Keratinocyte (primary cell): ENCODE measurements at regions not wholly inside any gene's neighbourhood (a gene's known extent, or its start where the extent isn't known, plus 50 kb on each side); places are given as distances from the start of the nearest gene placed in this dataset.

Source experiments
- DNase-seq: peaks from one replicate; pipeline ENCODE4 v3.0.0-alpha.2; 2011; ENCODE audit warnings: low read depth, missing footprints, low spot score
- FAIRE-seq: peaks from 2 replicates; lab custom pipeline; 2011; peaks lifted over from hg19 to GRCh38; lab: Jason Lieb, UNC
- H2AFZ ChIP-seq: 2 replicates; pipeline ENCODE4 v1.6.0; 2012; ENCODE audit warnings: low read length, control low read depth, inconsistent platforms; ENCODE audit not compliant: control insufficient read depth
- H3K27ac ChIP-seq: 2 replicates; pipeline ENCODE4 v1.5.1; 2011; ENCODE audit warnings: low read length; ENCODE audit not compliant: control insufficient read depth, insufficient read depth
- H3K27me3 ChIP-seq: 3 replicates; pipeline ENCODE4 v1.6.0; 2011; ENCODE audit warnings: low read length; ENCODE audit not compliant: control insufficient read depth, insufficient read depth; ENCODE audit errors: extremely low read depth
- H3K36me3 ChIP-seq, 2 experiments: 2 replicates in 1 of 2; 3 replicates in 1 of 2; pipeline ENCODE4 v1.5.1; 2011; ENCODE audit warnings: low read length in 2 of 2, mild to moderate bottlenecking in 1 of 2; ENCODE audit not compliant: control insufficient read depth in 2 of 2, insufficient read depth in 2 of 2; ENCODE audit errors: extremely low read depth in 1 of 2
- H3K4me1 ChIP-seq: 3 replicates; pipeline ENCODE4 v1.5.1; 2011; ENCODE audit warnings: low read length; ENCODE audit not compliant: control insufficient read depth, insufficient read depth; ENCODE audit errors: extremely low read depth
- H3K4me2 ChIP-seq: 3 replicates; pipeline ENCODE4 v1.6.0; 2011; ENCODE audit warnings: low read depth, low read length; ENCODE audit not compliant: control insufficient read depth, insufficient read depth; ENCODE audit errors: extremely low read depth
- H3K4me3 ChIP-seq, 3 experiments: fragments of 200-600 bp in 1 of 3; sonication (generic) in 1 of 3; 2 replicates in 2 of 3; 3 replicates in 1 of 3; pipeline ENCODE4 v1.5.1; 2011 to 2016; ENCODE audit warnings: low read length in 3 of 3, mild to moderate bottlenecking in 3 of 3, control low read depth in 2 of 3, inconsistent platforms in 1 of 3, low read depth in 1 of 3, mixed read lengths in 1 of 3, mixed run types in 1 of 3, moderate library complexity in 1 of 3; ENCODE audit not compliant: control insufficient read depth in 2 of 3, insufficient read depth in 2 of 3; ENCODE audit errors: extremely low read depth in 1 of 3
- H3K79me2 ChIP-seq: 2 replicates; pipeline ENCODE4 v1.6.0; 2012; ENCODE audit warnings: low read length; ENCODE audit not compliant: control insufficient read depth, insufficient read depth
- H3K9ac ChIP-seq: 3 replicates; pipeline ENCODE4 v1.6.0; 2011; ENCODE audit warnings: low read length; ENCODE audit not compliant: control insufficient read depth, insufficient read depth; ENCODE audit errors: extremely low read depth
- H3K9me1 ChIP-seq: 3 replicates; pipeline ENCODE4 v1.6.0; 2011; ENCODE audit warnings: low read length; ENCODE audit not compliant: control insufficient read depth, insufficient read depth; ENCODE audit errors: extremely low read depth
- H3K9me3 ChIP-seq: 2 replicates; pipeline ENCODE4 v1.5.1; 2012; ENCODE audit warnings: low read depth, low read length; ENCODE audit not compliant: control insufficient read depth
- H4K20me1 ChIP-seq: 3 replicates; pipeline ENCODE4 v1.6.0; 2011; ENCODE audit warnings: low read length; ENCODE audit not compliant: control insufficient read depth, insufficient read depth; ENCODE audit errors: extremely low read depth
- EZH2 ChIP-seq: IDR thresholded peaks from one replicate; pipeline ENCODE4 v1.6.1; 2012; ENCODE audit warnings: inconsistent platforms, mild to moderate bottlenecking, low read length, moderate library complexity
- dilution Hi-C: fragments of 300-500 bp; cut with MboI; formaldehyde crosslinking; loops from one replicate; pipeline ENCODE4 v1.7.0; 2020; ENCODE audit warnings: low sequenced_read_pairs; ENCODE audit not compliant: extremely low pct_ligation_motif_present
- TF ChIP-seq, protein P1 (sequence below), 3 experiments: IDR thresholded peaks in 1 of 3; conservative IDR thresholded peaks in 1 of 3; optimal IDR thresholded peaks in 1 of 3; 2 replicates in 2 of 3; 3 replicates in 1 of 3; pipeline versions ENCODE3 to v1.5.1; 2011; ENCODE audit warnings: low read length in 3 of 3, mild to moderate bottlenecking in 3 of 3, moderate library complexity in 2 of 3, control low read depth in 1 of 3, inconsistent platforms in 1 of 3; ENCODE audit not compliant: insufficient read depth in 2 of 3; ENCODE audit errors: extremely low read depth in 1 of 3

DNA sequence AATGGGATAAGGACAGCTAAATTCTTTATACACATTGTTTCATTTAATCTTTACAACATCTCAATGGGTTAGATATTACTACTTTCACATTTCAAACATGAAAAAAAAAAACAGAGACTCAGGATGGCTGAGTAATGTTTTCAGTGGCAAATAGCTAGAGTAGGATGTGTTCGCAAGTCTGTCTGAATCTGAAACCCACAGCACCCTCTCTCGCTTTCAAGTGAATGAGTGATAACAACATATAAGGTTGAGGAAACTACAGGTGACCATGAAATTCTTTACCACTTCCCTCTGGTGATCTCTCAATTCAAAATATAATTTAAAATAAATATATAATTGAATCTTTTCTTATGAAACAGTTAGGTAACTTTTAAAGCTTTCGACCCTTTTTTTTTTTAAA is 162.6 kb downstream of the PRR32 start:
- no peak for TF ChIP-seq EZH2
- TF ChIP-seq, protein P1, sequence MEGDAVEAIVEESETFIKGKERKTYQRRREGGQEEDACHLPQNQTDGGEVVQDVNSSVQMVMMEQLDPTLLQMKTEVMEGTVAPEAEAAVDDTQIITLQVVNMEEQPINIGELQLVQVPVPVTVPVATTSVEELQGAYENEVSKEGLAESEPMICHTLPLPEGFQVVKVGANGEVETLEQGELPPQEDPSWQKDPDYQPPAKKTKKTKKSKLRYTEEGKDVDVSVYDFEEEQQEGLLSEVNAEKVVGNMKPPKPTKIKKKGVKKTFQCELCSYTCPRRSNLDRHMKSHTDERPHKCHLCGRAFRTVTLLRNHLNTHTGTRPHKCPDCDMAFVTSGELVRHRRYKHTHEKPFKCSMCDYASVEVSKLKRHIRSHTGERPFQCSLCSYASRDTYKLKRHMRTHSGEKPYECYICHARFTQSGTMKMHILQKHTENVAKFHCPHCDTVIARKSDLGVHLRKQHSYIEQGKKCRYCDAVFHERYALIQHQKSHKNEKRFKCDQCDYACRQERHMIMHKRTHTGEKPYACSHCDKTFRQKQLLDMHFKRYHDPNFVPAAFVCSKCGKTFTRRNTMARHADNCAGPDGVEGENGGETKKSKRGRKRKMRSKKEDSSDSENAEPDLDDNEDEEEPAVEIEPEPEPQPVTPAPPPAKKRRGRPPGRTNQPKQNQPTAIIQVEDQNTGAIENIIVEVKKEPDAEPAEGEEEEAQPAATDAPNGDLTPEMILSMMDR (optimal IDR thresholded peaks at IDR 0.05 in 1 of 3, IDR thresholded peaks at IDR 0.05 in 1 of 3, conservative IDR thresholded peaks at IDR 0.05 in 1 of 3; ENCODE audit: extremely low read depth in 1 of 3, insufficient read depth in 2 of 3, low read length in 3 of 3): no peak
- Histone ChIP-seq H3K27ac (no peak overlapping the region), H3K9me1 (no peaks in the 10 kb centered on the region), H3K4me1 (no peaks in the 10 kb centered on the region), H3K9me3 (no peaks in the 10 kb centered on the region), H3K79me2 (no peaks in the 10 kb centered on the region), H3K36me3 (no peaks in the 10 kb centered on the region), H3K27me3 (no peaks in the 10 kb centered on the region), H2AFZ (no peak overlapping the region), H3K9ac (no peak overlapping the region), H4K20me1 (no peaks in the 10 kb centered on the region), H3K4me2 (no peak overlapping the region), H3K4me3 (no peak overlapping the region)
- DNase-seq (no peak), FAIRE-seq (no peak)
- dilution Hi-C loops: no loop called here

DNA sequence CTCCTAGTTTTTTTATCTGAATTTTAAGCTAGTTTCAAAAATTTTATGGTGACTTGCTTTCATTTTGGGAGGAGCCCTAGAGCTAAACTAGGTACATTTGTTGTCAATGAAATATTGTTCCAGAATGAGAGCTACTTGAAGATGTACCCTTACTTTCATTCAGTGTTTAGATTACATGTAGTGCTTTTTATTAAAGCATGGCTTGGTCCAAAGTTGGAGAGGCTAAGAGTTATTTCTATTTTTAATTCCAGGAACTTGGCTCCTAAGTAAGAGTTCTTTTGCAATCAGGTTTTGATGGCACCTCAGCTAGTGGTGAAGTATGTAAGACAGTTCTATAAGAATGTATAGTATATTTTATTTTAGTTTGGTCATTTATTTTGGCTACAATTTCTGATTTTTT is 165.5 kb downstream of the PRR32 start:
- no peaks in the 10 kb centered on the region for H3K27me3 ChIP-seq
- H3K4me1 ChIP-seq: no peaks in the 10 kb centered on the region
- TF ChIP-seq EZH2: no peak
- TF ChIP-seq, protein P1 (optimal IDR thresholded peaks at IDR 0.05 in 1 of 3, IDR thresholded peaks at IDR 0.05 in 1 of 3, conservative IDR thresholded peaks at IDR 0.05 in 1 of 3; ENCODE audit: extremely low read depth in 1 of 3, insufficient read depth in 2 of 3, low read length in 3 of 3): no peak
- H4K20me1 ChIP-seq: no peaks in the 10 kb centered on the region
- H2AFZ ChIP-seq: no peak overlapping the region
- H3K9me1 ChIP-seq: no peaks in the 10 kb centered on the region
- H3K27ac ChIP-seq: no peak overlapping the region
- no peaks in the 10 kb centered on the region for H3K9me3 ChIP-seq
- no peak overlapping the region for H3K4me3 ChIP-seq
- DNase-seq: no peak
- H3K4me2 ChIP-seq: no peak overlapping the region
- no peak overlapping the region for H3K9ac ChIP-seq
- no peak for FAIRE-seq
- dilution Hi-C loops: no loop called here
- no peaks in the 10 kb centered on the region for H3K36me3 ChIP-seq
- no peaks in the 10 kb centered on the region for H3K79me2 ChIP-seq
